HCT116 (cell line): ENCODE measurements at regions not wholly inside any gene's neighbourhood (a gene's known extent, or its start where the extent isn't known, plus 50 kb on each side); places are given as distances from the start of the nearest gene placed in this dataset.

Experiments used
- JUND ChIP-seq: IDR thresholded peaks from 2 replicates; pipeline ENCODE4 v1.6.1; 2012
- POLR2A ChIP-seq: IDR thresholded peaks from 2 replicates; pipeline ENCODE4 v1.7.0; 2011; ENCODE audit warnings: borderline replicate concordance; ENCODE audit not compliant: insufficient read depth, insufficient read length; ENCODE audit errors: extremely low read depth
- RAD21 ChIP-seq: IDR thresholded peaks from 2 replicates; pipeline ENCODE4 v1.6.1; 2012; ENCODE audit warnings: low read depth, mild to moderate bottlenecking
- SP1 ChIP-seq: IDR thresholded peaks from 2 replicates; pipeline ENCODE4 v1.6.1; 2012; ENCODE audit warnings: low read depth
- TF ChIP-seq, protein P1 (sequence below), 3 experiments: fragments of 200-600 bp in 1 of 3; sonication (generic) in 1 of 3; IDR thresholded peaks in 2 of 3; conservative IDR thresholded peaks in 1 of 3; 2 replicates each; pipeline ENCODE4 v1.5.1; 2012 to 2017; ENCODE audit warnings: low read depth in 2 of 3, low read length in 2 of 3, antibody characterized with exemption in 1 of 3, borderline replicate concordance in 1 of 3, control low read depth in 1 of 3, mild to moderate bottlenecking in 1 of 3, mixed read lengths in 1 of 3, mixed run types in 1 of 3, moderate library complexity in 1 of 3; ENCODE audit not compliant: insufficient read depth in 1 of 3

DNA sequence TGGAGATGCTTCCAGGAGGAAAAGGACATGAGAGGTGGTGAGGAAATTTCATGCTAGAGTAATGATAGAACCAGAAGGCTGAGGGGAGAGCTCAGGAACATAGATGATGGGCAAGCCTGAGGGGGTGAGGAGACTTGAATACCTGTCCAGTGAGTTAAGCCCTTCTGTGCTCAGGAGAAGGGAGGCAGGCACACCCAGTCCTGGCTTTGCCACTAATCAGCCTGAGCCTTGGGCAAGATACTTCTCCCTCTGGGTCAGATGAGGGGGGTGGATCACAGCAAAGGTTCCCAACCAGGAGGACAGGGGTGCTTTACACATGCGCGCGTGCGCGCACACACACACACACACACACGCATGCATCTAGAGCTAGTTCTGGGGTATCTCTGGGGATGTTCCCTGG, 60.5 kb upstream of the KCNK12 start:
- TF ChIP-seq POLR2A (no peak), JUND (no peak), SP1 (no peak), RAD21 (no peak)
- TF ChIP-seq, protein P1, sequence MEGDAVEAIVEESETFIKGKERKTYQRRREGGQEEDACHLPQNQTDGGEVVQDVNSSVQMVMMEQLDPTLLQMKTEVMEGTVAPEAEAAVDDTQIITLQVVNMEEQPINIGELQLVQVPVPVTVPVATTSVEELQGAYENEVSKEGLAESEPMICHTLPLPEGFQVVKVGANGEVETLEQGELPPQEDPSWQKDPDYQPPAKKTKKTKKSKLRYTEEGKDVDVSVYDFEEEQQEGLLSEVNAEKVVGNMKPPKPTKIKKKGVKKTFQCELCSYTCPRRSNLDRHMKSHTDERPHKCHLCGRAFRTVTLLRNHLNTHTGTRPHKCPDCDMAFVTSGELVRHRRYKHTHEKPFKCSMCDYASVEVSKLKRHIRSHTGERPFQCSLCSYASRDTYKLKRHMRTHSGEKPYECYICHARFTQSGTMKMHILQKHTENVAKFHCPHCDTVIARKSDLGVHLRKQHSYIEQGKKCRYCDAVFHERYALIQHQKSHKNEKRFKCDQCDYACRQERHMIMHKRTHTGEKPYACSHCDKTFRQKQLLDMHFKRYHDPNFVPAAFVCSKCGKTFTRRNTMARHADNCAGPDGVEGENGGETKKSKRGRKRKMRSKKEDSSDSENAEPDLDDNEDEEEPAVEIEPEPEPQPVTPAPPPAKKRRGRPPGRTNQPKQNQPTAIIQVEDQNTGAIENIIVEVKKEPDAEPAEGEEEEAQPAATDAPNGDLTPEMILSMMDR (IDR thresholded peaks at IDR 0.05 in 2 of 3, conservative IDR thresholded peaks at IDR 0.05 in 1 of 3; ENCODE audit: borderline replicate concordance in 1 of 3, insufficient read depth in 1 of 3, low read depth in 2 of 3, low read length in 2 of 3): no peak
